ENCODE measurements at regions not wholly inside any gene's neighbourhood (a gene's known extent, or its start where the extent isn't known, plus 50 kb on each side); places are given as distances from the start of the nearest gene placed in this dataset.

GRCh38 chr9:30758726-30759446 lies 1625.6 kb upstream of the ACO1 start:
- 94% methylated on average over 17 of the region's 24 CpGs; no CpG with 5 or more reads in 1 of the 2 experiments for WGBS, 2 experiments (ENCODE audit: extremely low coverage in 1 of 2, insufficient coverage in 1 of 2, insufficient read length in 1 of 2, insufficient replicate concordance in 2 of 2, low coverage in 1 of 2, low lambda C conversion rate in 2 of 2, missing lambda C conversion rate in 1 of 2)
- Histone ChIP-seq H2AK5ac (ENCODE audit: low read depth, low read length) (no peak overlapping the region), H3K4ac (replicated peaks; ENCODE audit: insufficient read length, low read depth, low read length) (no peak overlapping the region), H2BK12ac (ENCODE audit: low read depth, low read length) (no peak overlapping the region), H3K36me3 (ENCODE audit: control insufficient read depth in 2 of 4, insufficient read depth in 4 of 4, low read length in 3 of 4) (no peaks in the 10 kb centered on the region), H3K4me1 (replicated peaks in 1 of 4; ENCODE audit: control insufficient read depth in 3 of 4, insufficient read depth in 4 of 4, low read length in 3 of 4) (peaks cover 0 to 7% (median 0%) of the 10 kb centered on the region in 4 experiments; a peak in 2 of 7 replicates), H3K4me3 (ENCODE audit: extremely low read depth in 1 of 4, insufficient read depth in 2 of 4, low read depth in 3 of 4, low read length in 4 of 4) (no peak overlapping the region), H3K27me3 (replicated peaks in 1 of 4; ENCODE audit: control insufficient read depth in 3 of 4, extremely low read depth in 1 of 4, insufficient read depth in 3 of 4, low read length in 3 of 4) (no peaks in the 10 kb centered on the region), H3K9ac (replicated peaks in 1 of 4; ENCODE audit: extremely low read depth in 1 of 4, low read depth in 3 of 4, low read length in 3 of 4) (no peak overlapping the region), H3K79me2 (ENCODE audit: control insufficient read depth in 1 of 2, insufficient read depth in 2 of 2, low read length in 2 of 2) (no peaks in the 10 kb centered on the region), H3K79me1 (ENCODE audit: low read depth, low read length) (no peaks in the 10 kb centered on the region), H3K9me3 (ENCODE audit: insufficient read depth in 2 of 2, low read depth in 1 of 2, low read length in 1 of 2) (peaks cover 4 to 12% of the 10 kb centered on the region in 2 experiments; a peak in 1 of 4 replicates), H2BK15ac (ENCODE audit: low read length) (no peak overlapping the region), H3K27ac (ENCODE audit: low read depth, low read length) (no peak overlapping the region), H4K8ac (ENCODE audit: extremely low read depth, insufficient read depth, low read length) (no peak overlapping the region), H3K23me2 (ENCODE audit: low read depth, low read length) (no peaks in the 10 kb centered on the region), H3K4me2 (ENCODE audit: insufficient read depth in 1 of 2, low read depth in 2 of 2, low read length in 2 of 2) (no peak overlapping the region), H3K18ac (ENCODE audit: extremely low read depth, low read length) (no peak overlapping the region), H4K91ac (replicated peaks; ENCODE audit: insufficient read length, low read length) (no peak overlapping the region), H4K5ac (ENCODE audit: insufficient read length, low read depth, low read length) (no peak overlapping the region), H2BK5ac (ENCODE audit: low read depth, low read length) (no peak overlapping the region), H2BK120ac (replicated peaks; ENCODE audit: low read depth, low read length) (no peak overlapping the region), H3K56ac (replicated peaks; ENCODE audit: insufficient read length, low read depth, low read length) (no peak overlapping the region), H2AFZ (ENCODE audit: low read length) (no peak overlapping the region), H2BK20ac (ENCODE audit: low read length) (no peak overlapping the region), H3K23ac (ENCODE audit: insufficient read length) (no peak overlapping the region), H4K20me1 (replicated peaks in 1 of 2; ENCODE audit: control insufficient read depth in 1 of 2, insufficient read depth in 2 of 2, low read length in 2 of 2) (no peaks in the 10 kb centered on the region), H3K14ac (ENCODE audit: insufficient read length) (no peak overlapping the region)
- ChIA-PET CTCF (ENCODE audit: partially characterized antibody) (no interaction called here), POLR2A (ENCODE audit: partially characterized antibody) (no interaction called here)
- DNase-seq (ENCODE audit: low read depth in 1 of 2, low spot score in 2 of 2) (no peak), FAIRE-seq (no peak)
- TF ChIP-seq SIX5 (IDR thresholded peaks at IDR 0.05; ENCODE audit: low read depth, low read length): no peak
- no peak for TF ChIP-seq ASH2L (IDR thresholded peaks at IDR 0.05; ENCODE audit: low read length)
- TF ChIP-seq YY1 (IDR thresholded peaks at IDR 0.05; ENCODE audit: low read depth, low read length): no peak
- TF ChIP-seq POLR2A (IDR thresholded peaks at IDR 0.05; ENCODE audit: control extremely low read depth in 1 of 2, low read depth in 2 of 2, low read length in 2 of 2): no peak
- TF ChIP-seq E2F6 (IDR thresholded peaks at IDR 0.05): no peak
- TF ChIP-seq ATF3 (IDR thresholded peaks at IDR 0.05; ENCODE audit: insufficient read depth, low read depth, low read length): no peak
- no peak for TF ChIP-seq HDAC6 (IDR thresholded peaks at IDR 0.05; ENCODE audit: low read depth, low read length)
- TF ChIP-seq KDM1A (IDR thresholded peaks at IDR 0.05; ENCODE audit: borderline replicate concordance, low read length): no peak
- no peak for TF ChIP-seq CTCF (IDR thresholded peaks at IDR 0.05; ENCODE audit: control extremely low read depth in 1 of 3, insufficient read depth in 1 of 3, low read depth in 1 of 3, low read length in 3 of 3)
- no peak for TF ChIP-seq JUND (IDR thresholded peaks at IDR 0.05; ENCODE audit: low read length)
